Peyer's patch (tissue), 4 donors: ENCODE measurements at regions not wholly inside any gene's neighbourhood (a gene's known extent, or its start where the extent isn't known, plus 50 kb on each side); places are given as distances from the start of the nearest gene placed in this dataset.

Source experiments
- DNase-seq, 3 donors: peaks; one replicate each; pipeline ENCODE4 v3.0.0-alpha.2; 2017 to 2019
- H3K27ac ChIP-seq, 4 donors: fragments of 200-600 bp; sonication (generic); one replicate each; pipeline ENCODE4 v1.5.1; 2016 to 2019
- H3K27me3 ChIP-seq, 2 donors: fragments of 200-600 bp; sonication (generic); one replicate each; pipeline ENCODE4 v1.5.1; 2019
- H3K36me3 ChIP-seq, 3 donors: fragments of 200-600 bp; sonication (generic); one replicate each; pipeline ENCODE4 v1.5.1; 2016 to 2019
- H3K4me1 ChIP-seq, 4 donors: fragments of 200-600 bp; sonication (generic); one replicate each; pipeline ENCODE4 v1.5.1; 2016 to 2019
- H3K4me3 ChIP-seq, 4 donors: fragments of 200-600 bp; sonication (generic); 1 replicate in 3 of 4; 2 replicates in 1 of 4; pipeline ENCODE4 v1.5.1; 2016 to 2019; ENCODE audit warnings: mild to moderate bottlenecking in 1 of 4
- H3K9me3 ChIP-seq, 4 donors: fragments of 200-600 bp; sonication (generic); one replicate each; pipeline ENCODE4 v1.5.1; 2016 to 2019; ENCODE audit warnings: mild to moderate bottlenecking in 1 of 4
- POLR2A ChIP-seq, 2 donors: fragments of 450-650 bp; IDR thresholded peaks; one replicate each; pipeline ENCODE4 v1.5.1; 2017; ENCODE audit warnings: antibody characterized with exemption in 2 of 2, mild to moderate bottlenecking in 2 of 2, moderate library complexity in 2 of 2
- TF ChIP-seq, protein P1 (sequence below), 6 experiments: fragments of 450-650 bp in 4 of 6; fragments of 200-600 bp in 2 of 6; sonication (generic) in 1 of 6; IDR thresholded peaks; one replicate each; pipeline ENCODE4 v1.5.1; 2017 to 2019; ENCODE audit warnings: antibody characterized with exemption in 6 of 6, mild to moderate bottlenecking in 3 of 6, moderate library complexity in 1 of 6

DNA sequence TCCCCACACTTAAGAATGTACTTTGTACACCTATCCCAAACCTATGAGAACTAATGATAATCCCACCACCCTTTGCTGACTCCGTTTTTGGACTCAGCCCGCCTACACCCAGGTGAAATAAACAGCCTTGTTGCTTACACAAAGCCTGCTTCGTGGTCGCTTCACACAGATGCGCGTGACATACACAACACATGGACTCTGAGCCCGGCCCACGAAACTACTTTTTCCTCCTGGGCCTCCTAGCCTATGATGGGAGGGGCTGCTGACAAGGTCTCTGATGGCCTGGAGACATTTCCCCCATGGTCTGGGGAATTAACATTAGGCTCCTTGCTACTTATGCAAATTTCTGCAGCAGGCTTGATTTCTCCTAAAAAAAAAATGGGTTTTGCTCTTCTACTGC, 1176.4 kb upstream of the RAG2 start:
- Histone ChIP-seq H3K9me3 (no peaks in the 10 kb centered on the region), H3K4me1 (no peaks in the 10 kb centered on the region), H3K27me3 (no peaks in the 10 kb centered on the region), H3K36me3 (no peaks in the 10 kb centered on the region), H3K27ac (no peak overlapping the region), H3K4me3 (no peak overlapping the region)
- TF ChIP-seq, protein P1, sequence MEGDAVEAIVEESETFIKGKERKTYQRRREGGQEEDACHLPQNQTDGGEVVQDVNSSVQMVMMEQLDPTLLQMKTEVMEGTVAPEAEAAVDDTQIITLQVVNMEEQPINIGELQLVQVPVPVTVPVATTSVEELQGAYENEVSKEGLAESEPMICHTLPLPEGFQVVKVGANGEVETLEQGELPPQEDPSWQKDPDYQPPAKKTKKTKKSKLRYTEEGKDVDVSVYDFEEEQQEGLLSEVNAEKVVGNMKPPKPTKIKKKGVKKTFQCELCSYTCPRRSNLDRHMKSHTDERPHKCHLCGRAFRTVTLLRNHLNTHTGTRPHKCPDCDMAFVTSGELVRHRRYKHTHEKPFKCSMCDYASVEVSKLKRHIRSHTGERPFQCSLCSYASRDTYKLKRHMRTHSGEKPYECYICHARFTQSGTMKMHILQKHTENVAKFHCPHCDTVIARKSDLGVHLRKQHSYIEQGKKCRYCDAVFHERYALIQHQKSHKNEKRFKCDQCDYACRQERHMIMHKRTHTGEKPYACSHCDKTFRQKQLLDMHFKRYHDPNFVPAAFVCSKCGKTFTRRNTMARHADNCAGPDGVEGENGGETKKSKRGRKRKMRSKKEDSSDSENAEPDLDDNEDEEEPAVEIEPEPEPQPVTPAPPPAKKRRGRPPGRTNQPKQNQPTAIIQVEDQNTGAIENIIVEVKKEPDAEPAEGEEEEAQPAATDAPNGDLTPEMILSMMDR (IDR thresholded peaks at IDR 0.05): no peak
- TF ChIP-seq POLR2A (IDR thresholded peaks at IDR 0.05): no peak
- DNase-seq: no peak

DNA sequence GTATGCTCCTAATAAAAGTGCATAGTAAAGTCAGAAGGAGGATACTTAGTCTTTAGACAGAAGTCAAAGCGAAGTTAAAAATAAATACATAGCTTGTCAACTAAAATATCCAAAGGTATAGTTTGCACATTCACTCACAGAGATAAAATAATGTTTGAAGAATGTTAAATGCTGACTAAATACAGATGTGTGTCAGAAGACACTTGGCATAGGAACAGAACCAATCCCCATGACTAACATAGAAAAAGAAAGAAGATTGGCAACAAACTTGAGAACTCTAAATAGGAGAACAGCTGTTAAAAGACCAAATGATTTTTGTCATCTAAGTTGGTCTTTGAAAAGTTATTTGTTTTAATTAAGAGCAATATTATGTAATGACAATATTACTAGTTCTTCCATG, 1172.1 kb upstream of the RAG2 start:
- H3K9me3 ChIP-seq: no peaks in the 10 kb centered on the region
- H3K4me1 ChIP-seq: no peaks in the 10 kb centered on the region
- no peak overlapping the region for H3K27ac ChIP-seq
- DNase-seq: no peak
- TF ChIP-seq POLR2A (IDR thresholded peaks at IDR 0.05): no peak
- TF ChIP-seq, protein P1 (IDR thresholded peaks at IDR 0.05): no peak
- no peaks in the 10 kb centered on the region for H3K36me3 ChIP-seq
- H3K4me3 ChIP-seq: no peak overlapping the region
- no peaks in the 10 kb centered on the region for H3K27me3 ChIP-seq

DNA sequence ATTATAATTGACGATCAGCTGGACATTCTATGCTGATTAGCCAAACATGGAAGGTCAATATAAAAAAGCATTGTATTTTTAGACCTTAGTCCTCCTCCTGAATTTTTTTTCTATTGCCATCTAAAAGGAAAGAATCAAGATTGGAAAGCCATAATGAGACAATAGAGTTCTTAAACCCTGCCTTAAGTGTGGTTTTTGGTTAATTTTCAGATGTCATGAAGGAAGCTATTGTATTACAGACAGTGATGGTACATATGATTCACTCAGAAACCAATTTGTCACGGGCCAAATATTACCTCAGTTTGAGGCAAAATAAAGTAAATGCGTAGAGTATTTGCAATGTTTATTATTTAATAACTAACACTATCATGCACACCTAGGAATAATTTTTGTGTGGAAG, 1164.0 kb upstream of the RAG2 start:
- H3K36me3 ChIP-seq: no peaks in the 10 kb centered on the region
- no peaks in the 10 kb centered on the region for H3K9me3 ChIP-seq
- H3K4me3 ChIP-seq: no peak overlapping the region
- no peak for DNase-seq
- H3K4me1 ChIP-seq: no peaks in the 10 kb centered on the region
- no peak for TF ChIP-seq POLR2A (IDR thresholded peaks at IDR 0.05)
- TF ChIP-seq, protein P1 (IDR thresholded peaks at IDR 0.05): no peak
- no peak overlapping the region for H3K27ac ChIP-seq
- no peaks in the 10 kb centered on the region for H3K27me3 ChIP-seq

DNA sequence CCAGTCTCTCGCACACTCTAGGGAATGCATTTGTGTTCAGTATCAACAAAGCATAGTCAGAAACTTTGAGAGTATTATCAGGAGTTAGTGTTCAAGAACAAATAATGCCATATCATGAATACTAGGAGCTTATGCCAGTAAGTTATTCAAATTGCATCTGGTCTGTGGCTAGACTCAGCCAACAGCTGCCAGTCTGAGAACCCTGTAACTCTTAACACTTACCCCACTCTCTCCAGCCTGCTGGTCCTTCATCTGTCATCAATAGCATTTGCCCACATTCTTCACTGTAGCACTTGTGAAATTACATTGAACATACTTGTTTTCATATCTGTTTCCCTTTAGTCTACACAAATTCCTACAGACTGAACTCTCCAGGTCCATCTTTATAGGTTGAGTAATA, 1157.5 kb upstream of the RAG2 start:
- TF ChIP-seq, protein P1 (IDR thresholded peaks at IDR 0.05): no peak
- TF ChIP-seq POLR2A (IDR thresholded peaks at IDR 0.05): no peak

DNA sequence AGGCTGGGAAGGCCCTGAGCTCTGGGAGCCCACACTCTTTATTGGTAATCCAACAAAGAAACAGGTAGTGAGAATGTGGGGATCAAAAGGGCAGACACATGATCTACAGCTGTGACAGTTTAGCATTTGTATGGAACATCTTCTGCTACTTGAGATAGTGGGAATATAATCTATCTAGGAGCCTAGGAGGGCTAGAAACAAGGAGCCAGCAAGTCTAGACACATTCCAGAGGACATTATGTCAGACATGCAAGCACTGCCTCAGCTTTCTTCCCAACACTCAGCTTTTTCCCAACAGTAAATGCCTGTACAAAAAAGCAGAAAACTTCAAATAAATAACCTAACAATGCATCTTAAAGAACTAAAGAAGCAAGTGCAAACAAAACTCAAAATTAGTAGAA, 1150.6 kb upstream of the RAG2 start:
- H3K27me3 ChIP-seq: no peaks in the 10 kb centered on the region
- DNase-seq: no peak
- no peaks in the 10 kb centered on the region for H3K9me3 ChIP-seq
- no peak overlapping the region for H3K27ac ChIP-seq
- no peaks in the 10 kb centered on the region for H3K36me3 ChIP-seq
- TF ChIP-seq, protein P1 (IDR thresholded peaks at IDR 0.05): no peak
- no peak overlapping the region for H3K4me3 ChIP-seq
- H3K4me1 ChIP-seq: no peaks in the 10 kb centered on the region

More for the DNA sequence above, 1157.5 kb upstream of the RAG2 start:
- no peak for DNase-seq
- Histone ChIP-seq H3K27me3 (no peaks in the 10 kb centered on the region), H3K4me3 (no peak overlapping the region), H3K9me3 (no peaks in the 10 kb centered on the region), H3K4me1 (no peaks in the 10 kb centered on the region), H3K27ac (no peak overlapping the region), H3K36me3 (no peaks in the 10 kb centered on the region)

DNA sequence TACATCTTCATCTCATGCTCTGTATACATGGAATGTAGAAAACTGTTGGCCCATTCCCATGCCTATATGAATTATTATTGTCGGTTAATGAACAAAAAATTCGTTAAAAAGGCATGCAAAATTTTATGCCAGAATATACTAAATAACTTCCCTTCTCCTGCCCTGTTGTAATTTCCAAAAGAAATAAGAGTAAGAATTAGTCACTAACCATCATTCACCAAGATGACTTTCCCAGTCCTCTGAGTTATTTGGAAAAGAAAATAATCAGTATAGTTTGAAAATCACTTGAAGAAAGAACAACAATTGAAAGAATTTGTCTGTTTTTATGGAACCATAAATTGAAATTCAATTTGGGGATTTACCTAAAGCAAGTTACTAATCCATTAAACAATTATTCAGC, 1149.1 kb upstream of the RAG2 start:
- Histone ChIP-seq H3K4me1 (no peaks in the 10 kb centered on the region), H3K27me3 (no peaks in the 10 kb centered on the region), H3K27ac (no peak overlapping the region), H3K9me3 (no peaks in the 10 kb centered on the region), H3K36me3 (no peaks in the 10 kb centered on the region), H3K4me3 (no peak overlapping the region)
- no peak for DNase-seq
- TF ChIP-seq POLR2A (IDR thresholded peaks at IDR 0.05): no peak
- TF ChIP-seq, protein P1 (IDR thresholded peaks at IDR 0.05): no peak
